PC-9 (cell line): ENCODE measurements at regions not wholly inside any gene's neighbourhood (a gene's known extent, or its start where the extent isn't known, plus 50 kb on each side); places are given as distances from the start of the nearest gene placed in this dataset.
"Not testable (repeated sequence)": the region's sequence is repeated elsewhere in the genome, so short reads cannot be mapped to it uniquely, and the experiment has no call there.

Experiments used
- EZH2 ChIP-seq: fragments of 200-600 bp; sonication (generic); IDR thresholded peaks from 2 replicates; pipeline ENCODE4 v1.8.0; 2017; ENCODE audit warnings: antibody characterized with exemption, low read depth
- TF ChIP-seq, protein P1 (sequence below): fragments of 200-600 bp; sonication (generic); conservative IDR thresholded peaks from 2 replicates; pipeline ENCODE4 v1.6.1; 2017; ENCODE audit warnings: mixed run types, antibody characterized with exemption, mild to moderate bottlenecking, moderate library complexity

DNA sequence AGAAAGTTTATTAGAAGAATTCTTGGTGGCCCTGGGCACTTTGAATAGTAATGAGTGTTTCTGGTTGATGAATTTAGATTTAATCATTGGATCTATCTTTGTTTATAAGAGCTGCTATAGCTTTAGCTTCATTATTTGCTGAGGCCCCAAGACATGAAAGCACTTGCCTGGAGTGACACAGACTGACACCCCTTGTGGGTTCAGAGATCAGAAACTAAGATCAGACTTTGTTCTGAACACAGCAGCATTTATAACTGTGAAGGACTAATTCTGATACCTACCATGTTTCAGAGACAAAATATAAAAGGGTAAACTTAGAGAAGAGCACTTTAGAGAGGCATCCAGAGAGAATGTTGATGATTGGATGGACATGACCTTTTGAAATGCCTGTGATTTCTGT lies 199.9 kb upstream of the PLGLB2 start:
- TF ChIP-seq EZH2: not testable (repeated sequence)
- TF ChIP-seq, protein P1, sequence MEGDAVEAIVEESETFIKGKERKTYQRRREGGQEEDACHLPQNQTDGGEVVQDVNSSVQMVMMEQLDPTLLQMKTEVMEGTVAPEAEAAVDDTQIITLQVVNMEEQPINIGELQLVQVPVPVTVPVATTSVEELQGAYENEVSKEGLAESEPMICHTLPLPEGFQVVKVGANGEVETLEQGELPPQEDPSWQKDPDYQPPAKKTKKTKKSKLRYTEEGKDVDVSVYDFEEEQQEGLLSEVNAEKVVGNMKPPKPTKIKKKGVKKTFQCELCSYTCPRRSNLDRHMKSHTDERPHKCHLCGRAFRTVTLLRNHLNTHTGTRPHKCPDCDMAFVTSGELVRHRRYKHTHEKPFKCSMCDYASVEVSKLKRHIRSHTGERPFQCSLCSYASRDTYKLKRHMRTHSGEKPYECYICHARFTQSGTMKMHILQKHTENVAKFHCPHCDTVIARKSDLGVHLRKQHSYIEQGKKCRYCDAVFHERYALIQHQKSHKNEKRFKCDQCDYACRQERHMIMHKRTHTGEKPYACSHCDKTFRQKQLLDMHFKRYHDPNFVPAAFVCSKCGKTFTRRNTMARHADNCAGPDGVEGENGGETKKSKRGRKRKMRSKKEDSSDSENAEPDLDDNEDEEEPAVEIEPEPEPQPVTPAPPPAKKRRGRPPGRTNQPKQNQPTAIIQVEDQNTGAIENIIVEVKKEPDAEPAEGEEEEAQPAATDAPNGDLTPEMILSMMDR: not testable (repeated sequence)
